Astrocyte of the cerebellum (primary cell): ENCODE measurements at regions not wholly inside any gene's neighbourhood (a gene's known extent, or its start where the extent isn't known, plus 50 kb on each side); places are given as distances from the start of the nearest gene placed in this dataset.

Source experiments
- DNase-seq: peaks from one replicate; pipeline ENCODE4 v3.0.0-alpha.2; 2011; ENCODE audit warnings: low read depth
- H3K4me3 ChIP-seq: 2 replicates; pipeline ENCODE4 v1.5.1; 2011; ENCODE audit warnings: mild to moderate bottlenecking, low read depth, low read length, moderate library complexity
- in situ Hi-C: cut with HindIII; loops from 2 replicates; pipeline ENCODE4 v1.10.0; 2017; ENCODE audit warnings: low sequenced_read_pairs
- TF ChIP-seq, protein P1 (sequence below): IDR thresholded peaks from 2 replicates; pipeline ENCODE4 v1.5.1; 2012; ENCODE audit warnings: low read length, low read depth, moderate library complexity, mild to moderate bottlenecking; ENCODE audit errors: missing control alignments

DNA sequence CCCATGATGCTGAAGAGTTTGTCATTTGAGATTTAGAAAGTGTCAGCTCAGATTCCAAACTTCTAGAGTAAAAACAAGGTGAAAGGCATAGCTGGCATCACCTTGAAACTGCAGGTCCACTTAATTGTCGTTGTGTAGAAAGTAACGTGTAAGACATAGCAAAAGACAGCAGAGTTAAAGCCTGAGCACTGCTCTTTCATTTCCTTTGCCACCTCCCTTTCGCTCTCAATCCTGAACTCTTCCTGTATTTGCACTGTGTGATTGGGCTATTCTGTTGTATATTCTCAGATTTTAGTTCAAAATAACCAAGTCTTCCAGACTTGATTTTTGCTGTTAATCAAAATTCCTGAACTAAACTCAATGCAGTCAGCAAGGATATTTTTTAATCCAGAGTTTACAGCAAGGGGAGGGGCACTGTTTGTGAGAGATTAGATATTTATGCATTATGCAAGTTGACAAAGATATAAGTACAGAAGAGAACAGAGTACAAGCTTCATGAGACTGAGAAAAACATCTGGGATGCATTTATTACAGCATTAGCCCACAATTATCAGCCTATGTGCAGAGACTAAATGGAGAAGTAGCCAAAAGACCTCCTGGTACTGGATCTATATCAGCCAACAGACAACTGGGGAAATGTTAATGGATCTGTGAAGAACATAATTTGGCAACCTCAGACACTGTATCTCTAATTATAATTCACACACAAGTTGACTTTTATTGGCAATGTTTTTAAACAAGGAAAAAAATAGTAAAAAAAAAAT is 328.6 kb downstream of the SUCLA2 start:
- DNase-seq, result peak; percentile 44
- TF ChIP-seq, protein P1, sequence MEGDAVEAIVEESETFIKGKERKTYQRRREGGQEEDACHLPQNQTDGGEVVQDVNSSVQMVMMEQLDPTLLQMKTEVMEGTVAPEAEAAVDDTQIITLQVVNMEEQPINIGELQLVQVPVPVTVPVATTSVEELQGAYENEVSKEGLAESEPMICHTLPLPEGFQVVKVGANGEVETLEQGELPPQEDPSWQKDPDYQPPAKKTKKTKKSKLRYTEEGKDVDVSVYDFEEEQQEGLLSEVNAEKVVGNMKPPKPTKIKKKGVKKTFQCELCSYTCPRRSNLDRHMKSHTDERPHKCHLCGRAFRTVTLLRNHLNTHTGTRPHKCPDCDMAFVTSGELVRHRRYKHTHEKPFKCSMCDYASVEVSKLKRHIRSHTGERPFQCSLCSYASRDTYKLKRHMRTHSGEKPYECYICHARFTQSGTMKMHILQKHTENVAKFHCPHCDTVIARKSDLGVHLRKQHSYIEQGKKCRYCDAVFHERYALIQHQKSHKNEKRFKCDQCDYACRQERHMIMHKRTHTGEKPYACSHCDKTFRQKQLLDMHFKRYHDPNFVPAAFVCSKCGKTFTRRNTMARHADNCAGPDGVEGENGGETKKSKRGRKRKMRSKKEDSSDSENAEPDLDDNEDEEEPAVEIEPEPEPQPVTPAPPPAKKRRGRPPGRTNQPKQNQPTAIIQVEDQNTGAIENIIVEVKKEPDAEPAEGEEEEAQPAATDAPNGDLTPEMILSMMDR, result no peak
- in situ Hi-C loops, result no loop called here
- H3K4me3 ChIP-seq, result no peak overlapping the region

DNA sequence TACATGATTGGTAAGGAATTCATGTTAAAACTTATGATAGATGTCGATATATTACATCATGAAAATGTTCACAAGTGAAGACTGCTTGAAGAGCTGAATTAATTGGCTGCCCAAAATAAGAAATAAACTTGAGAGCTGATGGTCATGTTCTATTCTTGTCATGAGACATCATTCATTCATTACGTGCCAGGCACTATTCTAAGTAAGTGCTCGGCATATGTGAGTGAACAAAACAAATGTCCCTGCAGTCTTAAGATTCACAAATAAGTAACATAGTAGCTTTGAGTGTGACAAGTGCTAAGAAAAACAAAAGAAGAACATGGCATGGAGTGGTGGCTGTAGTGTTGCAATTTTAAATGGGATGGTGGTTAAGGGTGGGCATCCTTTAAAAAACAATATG is 329.3 kb downstream of the SUCLA2 start:
- no peak overlapping the region for H3K4me3 ChIP-seq
- no peak for DNase-seq
- in situ Hi-C loops, result no loop called here
- TF ChIP-seq, protein P1, result no peak

- in situ Hi-C loops, result no loop called here
- TF ChIP-seq, protein P1, result no peak
- no peak overlapping the region for H3K4me3 ChIP-seq
- no peak for DNase-seq
Measured at GRCh38 chr13:47665043-47665442, 336.0 kb downstream of the SUCLA2 start.

- DNase-seq, result peak; percentile 28
- in situ Hi-C loops, result no loop called here
- H3K4me3 ChIP-seq, result no peak overlapping the region
- TF ChIP-seq, protein P1, result no peak
Measured at GRCh38 chr13:47661076-47661475, 340.0 kb downstream of the SUCLA2 start.

DNA sequence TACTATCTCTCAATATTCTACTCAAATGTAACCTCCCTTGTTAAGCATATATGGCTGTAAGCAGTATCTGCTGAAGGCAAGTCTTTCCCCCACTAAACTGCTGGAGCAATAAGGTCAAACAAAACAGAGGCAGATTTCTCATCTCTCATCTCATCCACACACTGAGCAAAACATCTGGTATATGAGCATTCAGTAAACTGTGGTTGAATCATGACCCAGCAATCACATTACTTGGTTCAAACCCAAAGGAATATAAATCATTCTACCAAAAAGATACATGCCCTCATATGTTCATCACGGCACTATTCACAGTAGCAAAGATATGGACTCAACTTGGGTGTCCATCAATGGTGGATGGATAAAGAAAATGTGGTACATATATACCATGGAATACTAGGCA is 344.4 kb downstream of the SUCLA2 start:
- DNase-seq, result no peak
- in situ Hi-C loops, result no loop called here
- no peak overlapping the region for H3K4me3 ChIP-seq
- TF ChIP-seq, protein P1, result no peak

GRCh38 chr13:47650209-47650608 is 350.9 kb downstream of the SUCLA2 start:
- TF ChIP-seq, protein P1, result no peak
- no peak overlapping the region for H3K4me3 ChIP-seq
- no peak for DNase-seq
- in situ Hi-C loops, result no loop called here
